K562 (cell line): ENCODE measurements at regions not wholly inside any gene's neighbourhood (a gene's known extent, or its start where the extent isn't known, plus 50 kb on each side); places are given as distances from the start of the nearest gene placed in this dataset.

Experiments
- BCL6 ChIP-seq: fragments of 250-450 bp; sonication (Bioruptor Pico); IDR thresholded peaks from 2 replicates; pipeline ENCODE4 v1.4.0; 2020
- CBX3 ChIP-seq, 2 experiments: IDR thresholded peaks; 1 replicate in 1 of 2; 2 replicates in 1 of 2; pipeline ENCODE4 v1.6.1; 2012; ENCODE audit warnings: inconsistent platforms in 2 of 2, low read length in 2 of 2, borderline replicate concordance in 1 of 2, control low read depth in 1 of 2
- DPF2 ChIP-seq: fragments of 450-650 bp; IDR thresholded peaks from 2 replicates; pipeline ENCODE4 v1.6.1; 2016
- FOSL1 ChIP-seq: fragments of 200-800 bp; sonication (Bioruptor generic); conservative IDR thresholded peaks from 2 replicates; pipeline ENCODE4 v1.6.1; 2016; ENCODE audit warnings: missing genetic modification characterization, missing compliant biosample characterization
- HMGN3 ChIP-seq: IDR thresholded peaks from 2 replicates; pipeline ENCODE4 v1.6.1; 2011; ENCODE audit warnings: borderline replicate concordance, low read depth, mild to moderate bottlenecking, mixed read lengths, low read length; ENCODE audit not compliant: insufficient read length; ENCODE audit errors: extremely low read depth
- KDM1A ChIP-seq, 2 experiments: fragments of 450-650 bp; IDR thresholded peaks; 2 replicates each; pipeline ENCODE4 v1.6.1; 2016; ENCODE audit warnings: mild to moderate bottlenecking in 2 of 2
- LCOR ChIP-seq: sonication (generic); formaldehyde crosslinking; IDR thresholded peaks from 2 replicates; pipeline ENCODE4 v1.8.0; 2022; ENCODE audit warnings: mild to moderate bottlenecking, missing genetic modification reagents
- LEF1 ChIP-seq: fragments of 450-650 bp; IDR thresholded peaks from 2 replicates; pipeline ENCODE4 v1.6.1; 2016; ENCODE audit warnings: mild to moderate bottlenecking
- MNT ChIP-seq, 2 experiments: fragments of 450-650 bp; conservative IDR thresholded peaks; 2 replicates each; pipeline ENCODE4 v1.6.1; 2017; ENCODE audit warnings: mild to moderate bottlenecking in 2 of 2, moderate library complexity in 2 of 2
- POLR2AphosphoS5 ChIP-seq: IDR thresholded peaks from 2 replicates; pipeline ENCODE4 v1.6.1; 2011; ENCODE audit warnings: mild to moderate bottlenecking, low read depth, low read length, moderate library complexity; ENCODE audit not compliant: control insufficient read depth, insufficient read depth
- ZFP30 ChIP-seq: fragments of 250-450 bp; sonication (Bioruptor Pico); IDR thresholded peaks from 2 replicates; pipeline ENCODE4 v1.8.0; 2022; ENCODE audit warnings: moderate library complexity, mild to moderate bottlenecking, inconsistent platforms, borderline replicate concordance
- ZKSCAN8 ChIP-seq: fragments of 200-800 bp; sonication (Bioruptor generic); IDR thresholded peaks from 2 replicates; pipeline ENCODE4 v1.6.1; 2016; ENCODE audit warnings: missing genetic modification characterization, missing compliant biosample characterization
- ZNF644 ChIP-seq: fragments of 200-800 bp; sonication (Bioruptor generic); IDR thresholded peaks from 2 replicates; pipeline ENCODE4 v1.6.1; 2016; ENCODE audit warnings: low read depth, missing genetic modification characterization, missing compliant biosample characterization
- ZNF77 ChIP-seq: fragments of 250-450 bp; sonication (Bioruptor Pico); IDR thresholded peaks from 2 replicates; pipeline ENCODE4 v1.5.0; 2020
- ZNF79 ChIP-seq: fragments of 250-450 bp; sonication (Bioruptor Pico); IDR thresholded peaks from 2 replicates; pipeline ENCODE4 v1.4.0; 2020; ENCODE audit warnings: low read depth, mild to moderate bottlenecking, moderate library complexity
- TF ChIP-seq, protein P1 (sequence below): fragments of 450-650 bp; IDR thresholded peaks from 2 replicates; pipeline ENCODE4 v1.6.1; 2017; ENCODE audit warnings: antibody characterized with exemption, mild to moderate bottlenecking
- TF ChIP-seq, protein P2 (sequence below): fragments of 450-650 bp; IDR thresholded peaks from 2 replicates; pipeline ENCODE4 v1.6.1; 2018; ENCODE audit not compliant: partially characterized antibody
- TF ChIP-seq, protein P3 (sequence below): IDR thresholded peaks from 2 replicates; pipeline ENCODE4 v1.6.1; 2012; ENCODE audit warnings: low read depth, low read length, improper control_type of control experiment, borderline replicate concordance

DNA sequence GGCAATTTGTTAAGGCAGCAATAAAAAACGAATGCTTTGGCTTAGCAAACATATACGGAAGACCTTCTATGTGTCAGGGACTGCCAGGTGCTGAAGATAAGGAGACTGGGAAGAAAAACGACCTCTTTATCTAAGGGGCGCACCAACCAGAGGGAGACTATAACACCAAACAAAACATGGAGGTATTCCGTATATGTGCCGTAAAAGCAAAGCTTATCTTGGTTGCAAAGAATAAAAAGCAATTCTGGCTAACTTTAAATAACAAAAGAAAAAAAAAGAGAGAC is 167.1 kb upstream of the KCNJ15 start (continued):
- TF ChIP-seq, protein P1, sequence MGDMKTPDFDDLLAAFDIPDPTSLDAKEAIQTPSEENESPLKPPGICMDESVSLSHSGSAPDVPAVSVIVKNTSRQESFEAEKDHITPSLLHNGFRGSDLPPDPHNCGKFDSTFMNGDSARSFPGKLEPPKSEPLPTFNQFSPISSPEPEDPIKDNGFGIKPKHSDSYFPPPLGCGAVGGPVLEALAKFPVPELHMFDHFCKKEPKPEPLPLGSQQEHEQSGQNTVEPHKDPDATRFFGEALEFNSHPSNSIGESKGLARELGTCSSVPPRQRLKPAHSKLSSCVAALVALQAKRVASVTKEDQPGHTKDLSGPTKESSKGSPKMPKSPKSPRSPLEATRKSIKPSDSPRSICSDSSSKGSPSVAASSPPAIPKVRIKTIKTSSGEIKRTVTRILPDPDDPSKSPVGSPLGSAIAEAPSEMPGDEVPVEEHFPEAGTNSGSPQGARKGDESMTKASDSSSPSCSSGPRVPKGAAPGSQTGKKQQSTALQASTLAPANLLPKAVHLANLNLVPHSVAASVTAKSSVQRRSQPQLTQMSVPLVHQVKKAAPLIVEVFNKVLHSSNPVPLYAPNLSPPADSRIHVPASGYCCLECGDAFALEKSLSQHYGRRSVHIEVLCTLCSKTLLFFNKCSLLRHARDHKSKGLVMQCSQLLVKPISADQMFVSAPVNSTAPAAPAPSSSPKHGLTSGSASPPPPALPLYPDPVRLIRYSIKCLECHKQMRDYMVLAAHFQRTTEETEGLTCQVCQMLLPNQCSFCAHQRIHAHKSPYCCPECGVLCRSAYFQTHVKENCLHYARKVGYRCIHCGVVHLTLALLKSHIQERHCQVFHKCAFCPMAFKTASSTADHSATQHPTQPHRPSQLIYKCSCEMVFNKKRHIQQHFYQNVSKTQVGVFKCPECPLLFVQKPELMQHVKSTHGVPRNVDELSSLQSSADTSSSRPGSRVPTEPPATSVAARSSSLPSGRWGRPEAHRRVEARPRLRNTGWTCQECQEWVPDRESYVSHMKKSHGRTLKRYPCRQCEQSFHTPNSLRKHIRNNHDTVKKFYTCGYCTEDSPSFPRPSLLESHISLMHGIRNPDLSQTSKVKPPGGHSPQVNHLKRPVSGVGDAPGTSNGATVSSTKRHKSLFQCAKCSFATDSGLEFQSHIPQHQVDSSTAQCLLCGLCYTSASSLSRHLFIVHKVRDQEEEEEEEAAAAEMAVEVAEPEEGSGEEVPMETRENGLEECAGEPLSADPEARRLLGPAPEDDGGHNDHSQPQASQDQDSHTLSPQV = 0 out of 2 replicates have a peak, but pooled peaks have one; percentile 27
- TF ChIP-seq, protein P2, sequence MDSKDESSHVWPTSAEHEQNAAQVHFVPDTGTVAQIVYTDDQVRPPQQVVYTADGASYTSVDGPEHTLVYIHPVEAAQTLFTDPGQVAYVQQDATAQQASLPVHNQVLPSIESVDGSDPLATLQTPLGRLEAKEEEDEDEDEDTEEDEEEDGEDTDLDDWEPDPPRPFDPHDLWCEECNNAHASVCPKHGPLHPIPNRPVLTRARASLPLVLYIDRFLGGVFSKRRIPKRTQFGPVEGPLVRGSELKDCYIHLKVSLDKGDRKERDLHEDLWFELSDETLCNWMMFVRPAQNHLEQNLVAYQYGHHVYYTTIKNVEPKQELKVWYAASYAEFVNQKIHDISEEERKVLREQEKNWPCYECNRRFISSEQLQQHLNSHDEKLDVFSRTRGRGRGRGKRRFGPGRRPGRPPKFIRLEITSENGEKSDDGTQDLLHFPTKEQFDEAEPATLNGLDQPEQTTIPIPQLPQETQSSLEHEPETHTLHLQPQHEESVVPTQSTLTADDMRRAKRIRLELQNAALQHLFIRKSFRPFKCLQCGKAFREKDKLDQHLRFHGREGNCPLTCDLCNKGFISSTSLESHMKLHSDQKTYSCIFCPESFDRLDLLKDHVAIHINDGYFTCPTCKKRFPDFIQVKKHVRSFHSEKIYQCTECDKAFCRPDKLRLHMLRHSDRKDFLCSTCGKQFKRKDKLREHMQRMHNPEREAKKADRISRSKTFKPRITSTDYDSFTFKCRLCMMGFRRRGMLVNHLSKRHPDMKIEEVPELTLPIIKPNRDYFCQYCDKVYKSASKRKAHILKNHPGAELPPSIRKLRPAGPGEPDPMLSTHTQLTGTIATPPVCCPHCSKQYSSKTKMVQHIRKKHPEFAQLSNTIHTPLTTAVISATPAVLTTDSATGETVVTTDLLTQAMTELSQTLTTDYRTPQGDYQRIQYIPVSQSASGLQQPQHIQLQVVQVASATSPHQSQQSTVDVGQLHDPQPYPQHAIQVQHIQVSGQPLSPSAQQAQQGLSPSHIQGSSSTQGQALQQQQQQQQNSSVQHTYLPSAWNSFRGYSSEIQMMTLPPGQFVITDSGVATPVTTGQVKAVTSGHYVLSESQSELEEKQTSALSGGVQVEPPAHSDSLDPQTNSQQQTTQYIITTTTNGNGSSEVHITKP = peak; percentile 40
- TF ChIP-seq FOSL1 (tag) (peak; percentile 43; the same call in 1 of the 2 replicates), LEF1 (peak; percentile 70), ZFP30 (CRISPR knock-in tag) (no peak), ZNF79 (CRISPR knock-in tag) (no peak), BCL6 (CRISPR knock-in tag) (no peak), LCOR (0 out of 2 replicates have a peak, but pooled peaks have one; percentile 22), KDM1A (IDR thresholded peaks at IDR 0.05) (peak; percentile 67 to 79), MNT (conservative IDR thresholded peaks at IDR 0.05) (peak in 1 of 2 experiments; percentile 16; a peak in 1 of 4 replicates), DPF2 (peak; percentile 96), ZNF644 (peak; percentile 83), CBX3 (IDR thresholded peaks at IDR 0.05; ENCODE audit: borderline replicate concordance in 1 of 2, low read length in 2 of 2) (0 out of 3 replicates have a peak, but pooled peaks of 1 of the 2 experiments have one; percentile 46), ZNF77 (CRISPR knock-in tag) (no peak), POLR2AphosphoS5 (peak; percentile 89), ZKSCAN8 (no peak), HMGN3 (peak; percentile 39)
- TF ChIP-seq, protein P3, sequence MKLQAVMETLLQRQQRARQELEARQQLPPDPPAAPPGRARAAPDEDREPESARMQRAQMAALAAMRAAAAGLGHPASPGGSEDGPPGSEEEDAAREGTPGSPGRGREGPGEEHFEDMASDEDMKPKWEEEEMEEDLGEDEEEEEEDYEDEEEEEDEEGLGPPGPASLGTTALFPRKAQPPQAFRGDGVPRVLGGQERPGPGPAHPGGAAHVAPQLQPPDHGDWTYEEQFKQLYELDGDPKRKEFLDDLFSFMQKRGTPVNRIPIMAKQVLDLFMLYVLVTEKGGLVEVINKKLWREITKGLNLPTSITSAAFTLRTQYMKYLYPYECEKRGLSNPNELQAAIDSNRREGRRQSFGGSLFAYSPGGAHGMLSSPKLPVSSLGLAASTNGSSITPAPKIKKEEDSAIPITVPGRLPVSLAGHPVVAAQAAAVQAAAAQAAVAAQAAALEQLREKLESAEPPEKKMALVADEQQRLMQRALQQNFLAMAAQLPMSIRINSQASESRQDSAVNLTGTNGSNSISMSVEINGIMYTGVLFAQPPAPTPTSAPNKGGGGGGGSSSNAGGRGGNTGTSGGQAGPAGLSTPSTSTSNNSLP = peak; percentile 38; the same call in 1 of the 2 replicates
